Right lobe of liver (tissue), 6 donors: ENCODE measurements at regions not wholly inside any gene's neighbourhood (a gene's known extent, or its start where the extent isn't known, plus 50 kb on each side); places are given as distances from the start of the nearest gene placed in this dataset.

Experiments used
- ATAC-seq, 4 donors: fragments of 200-7000 bp; cut with Tn5 transposase; one replicate each; pipeline ENCODE4 v1.9.1; 2020; ENCODE audit warnings: mild to moderate bottlenecking in 4 of 4, moderate library complexity in 4 of 4
- DNase-seq, 3 donors: peaks; one replicate each; pipeline ENCODE4 v3.0.0-alpha.2; 2020
- H3K27ac ChIP-seq, 3 donors: fragments of 200-600 bp; one replicate each; pipeline ENCODE4 v1.8.0; 2022
- H3K27me3 ChIP-seq, 2 donors: fragments of 200-600 bp; one replicate each; pipeline ENCODE4 v1.8.0; 2022
- H3K36me3 ChIP-seq, 4 donors: fragments of 200-600 bp; sonication (generic) in 1 of 4; one replicate each; pipeline versions ENCODE4 v1.5.1 to v1.8.0; 2017 to 2022; ENCODE audit warnings: control low read depth in 1 of 4
- H3K4me1 ChIP-seq, 4 donors: fragments of 200-600 bp; sonication (generic) in 1 of 4; one replicate each; pipeline versions ENCODE4 v1.5.1 to v1.8.0; 2017 to 2022; ENCODE audit warnings: control low read depth in 1 of 4
- H3K4me3 ChIP-seq, 3 donors: fragments of 200-600 bp; one replicate each; pipeline ENCODE4 v1.8.0; 2022
- H3K9me3 ChIP-seq, 4 donors: fragments of 200-600 bp; sonication (generic) in 1 of 4; one replicate each; pipeline versions ENCODE4 v1.5.1 to v1.8.0; 2017 to 2022; ENCODE audit warnings: control low read depth in 1 of 4
- CTCF ChIP-seq, 4 donors: fragments of 200-600 bp in 3 of 4; fragments of 450-650 bp in 1 of 4; IDR thresholded peaks; one replicate each; pipeline versions ENCODE4 v1.5.1 to v1.8.0; 2016 to 2022; ENCODE audit warnings: antibody characterized with exemption in 4 of 4, mild to moderate bottlenecking in 2 of 4
- POLR2A ChIP-seq: fragments of 450-650 bp; IDR thresholded peaks from one replicate; pipeline ENCODE4 v1.6.1; 2017; ENCODE audit warnings: antibody characterized with exemption, mild to moderate bottlenecking
- WGBS: methylation state at CpG from one replicate; pipeline ENCODE4 v1.1.6; 2018; ENCODE audit warnings: low coverage, low lambda C conversion rate; ENCODE audit not compliant: insufficient coverage; ENCODE audit errors: missing lambda C conversion rate; 5-methylcytosine and 5-hydroxymethylcytosine counted together
- intact Hi-C, 2 donors: fragments of 100-400 bp; cut with DNase I; formaldehyde crosslinking; loops; one replicate each; pipeline versions ENCODE4 v1.11.2 to v1.14.1; 2022
- donor health status: DM: no; HTN: yes; CAD: no.
- donor health status: DM: no; HTN: no; CAD: no.
- donor health status: DM: no; HTN: no; CAD: no.
- donor health status: DM: no; HTN: yes; CAD: no.
- donor health status: DM: no; HTN: yes; CAD: no.

GRCh38 chr3:99325402-99325801 lies 313.0 kb upstream of the COL8A1 start:
- ATAC-seq: no peak
- Histone ChIP-seq H3K27ac (no peak overlapping the region), H3K4me1 (no peaks in the 10 kb centered on the region), H3K27me3 (no peaks in the 10 kb centered on the region), H3K4me3 (no peak overlapping the region), H3K9me3 (no peaks in the 10 kb centered on the region), H3K36me3 (no peaks in the 10 kb centered on the region)
- intact Hi-C loops: no loop called here
- DNase-seq: no peak
- WGBS: 32% methylated on average over 4 of the region's 4 CpGs
- no peak for TF ChIP-seq POLR2A
- no peak for TF ChIP-seq CTCF (IDR thresholded peaks at IDR 0.05)

- intact Hi-C loops: no loop called here
- no peak for ATAC-seq
- H3K4me3 ChIP-seq: no peak overlapping the region
- no peaks in the 10 kb centered on the region for H3K9me3 ChIP-seq
- no peaks in the 10 kb centered on the region for H3K27me3 ChIP-seq
- DNase-seq: no peak
- no peaks in the 10 kb centered on the region for H3K36me3 ChIP-seq
- no peak for TF ChIP-seq POLR2A
- no peak for TF ChIP-seq CTCF (IDR thresholded peaks at IDR 0.05)
- H3K4me1 ChIP-seq: no peaks in the 10 kb centered on the region
- 23% methylated on average over 3 of the region's 3 CpGs for WGBS
- H3K27ac ChIP-seq: no peak overlapping the region
Measured at GRCh38 chr3:99324636-99325203, 313.7 kb upstream of the COL8A1 start.

- no peaks in the 10 kb centered on the region for H3K27me3 ChIP-seq
- DNase-seq (no peak), ATAC-seq (no peak)
- H3K4me1 ChIP-seq: no peaks in the 10 kb centered on the region
- no peaks in the 10 kb centered on the region for H3K36me3 ChIP-seq
- no peaks in the 10 kb centered on the region for H3K9me3 ChIP-seq
- 73% methylated on average over 1 of the region's 1 CpG for WGBS
- intact Hi-C loops: no loop called here
- TF ChIP-seq CTCF (IDR thresholded peaks at IDR 0.05) (no peak), POLR2A (no peak)
- no peak overlapping the region for H3K27ac ChIP-seq
- H3K4me3 ChIP-seq: no peak overlapping the region
Measured at GRCh38 chr3:99323940-99324339, 314.5 kb upstream of the COL8A1 start.

GRCh38 chr3:99322551-99322950 lies 315.8 kb upstream of the COL8A1 start:
- no peak for TF ChIP-seq POLR2A
- TF ChIP-seq CTCF (IDR thresholded peaks at IDR 0.05): no peak
- Histone ChIP-seq H3K4me3 (no peak overlapping the region), H3K27ac (no peak overlapping the region), H3K4me1 (no peaks in the 10 kb centered on the region), H3K9me3 (no peaks in the 10 kb centered on the region), H3K27me3 (no peaks in the 10 kb centered on the region), H3K36me3 (no peaks in the 10 kb centered on the region)
- intact Hi-C loops: no loop called here
- ATAC-seq (no peak), DNase-seq (no peak)

- Histone ChIP-seq H3K4me1 (no peaks in the 10 kb centered on the region), H3K27me3 (no peaks in the 10 kb centered on the region), H3K9me3 (no peaks in the 10 kb centered on the region), H3K27ac (no peak overlapping the region), H3K4me3 (no peak overlapping the region), H3K36me3 (no peaks in the 10 kb centered on the region)
- DNase-seq: no peak
- WGBS: 54% methylated on average over 1 of the region's 1 CpG
- TF ChIP-seq POLR2A (no peak), CTCF (IDR thresholded peaks at IDR 0.05) (no peak)
- intact Hi-C loops: no loop called here
- ATAC-seq: no peak
Measured at GRCh38 chr3:99321261-99321660, 317.1 kb upstream of the COL8A1 start.
